Stimulated activated CD4-positive, alpha-beta T cell treated with anti-CD3 and anti-CD28 coated beads, Interleukin-12 subunit alpha, Interleukin-12 subunit beta, amount 100 ng/mL, for 4 hours (primary cell): ENCODE measurements at regions not wholly inside any gene's neighbourhood (a gene's known extent, or its start where the extent isn't known, plus 50 kb on each side); places are given as distances from the start of the nearest gene placed in this dataset.

Experiments
- DNase-seq: peaks from one replicate; pipeline ENCODE4 v3.0.0-alpha.2; 2020

DNA sequence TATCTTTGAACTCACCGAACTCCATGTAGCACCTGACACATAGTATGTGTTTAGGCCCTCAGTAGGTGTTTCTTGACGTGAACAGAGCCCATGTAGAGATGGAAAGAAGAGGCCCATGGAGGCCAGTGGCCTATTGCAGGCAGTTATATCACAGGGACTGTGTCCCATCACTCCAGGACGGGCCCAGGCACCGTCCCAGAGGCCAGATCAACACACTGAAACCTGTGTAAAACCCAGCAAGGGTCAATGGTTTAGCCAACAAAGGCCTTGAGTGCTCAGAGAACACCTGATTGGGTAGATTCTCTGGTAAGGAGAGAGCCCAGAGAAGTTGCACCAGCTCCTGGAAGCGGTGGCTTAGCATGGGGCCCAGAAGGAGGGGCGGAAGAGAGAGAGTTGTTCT lies 82.8 kb downstream of the INHBB start:
- no peak for DNase-seq

GRCh38 chr2:120429586-120430500 lies 83.9 kb downstream of the INHBB start:
- no peak for DNase-seq

DNA sequence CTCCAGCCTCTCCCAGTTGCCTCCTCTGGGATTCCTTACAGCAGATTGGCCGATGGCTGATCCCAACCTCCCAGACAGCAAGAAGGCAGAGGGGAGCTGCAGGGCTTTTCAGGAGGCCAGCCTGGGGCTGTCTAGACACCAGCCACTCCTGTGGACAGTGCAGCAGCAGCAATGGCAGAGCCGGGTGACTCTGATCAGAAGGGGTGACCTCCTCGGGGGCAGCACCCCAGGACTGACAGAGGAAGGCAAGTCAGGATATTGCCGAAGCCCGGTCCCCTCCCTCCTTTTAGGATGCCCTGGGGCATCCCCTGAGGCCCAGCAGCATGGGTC lies 84.5 kb downstream of the INHBB start:
- no peak for DNase-seq

DNA sequence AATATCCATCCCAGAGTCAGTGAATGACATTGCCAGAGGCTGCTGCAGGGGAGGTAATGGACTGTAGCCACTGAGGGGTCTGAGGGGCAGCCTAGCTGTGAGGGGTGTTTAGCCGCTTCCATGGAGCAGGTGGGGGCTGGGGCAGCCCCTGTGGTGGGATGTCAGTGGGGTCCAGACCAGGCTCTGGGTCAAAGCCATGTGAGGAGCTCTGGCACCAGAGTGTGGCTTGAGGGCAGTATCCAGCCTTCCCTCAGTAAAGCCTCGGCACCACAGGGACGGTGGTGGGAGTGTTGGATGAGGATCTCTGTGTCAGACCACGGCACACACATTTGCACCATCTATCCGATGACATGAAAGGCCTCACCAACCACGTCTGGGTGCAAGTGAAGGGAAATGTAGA lies 85.0 kb downstream of the INHBB start:
- DNase-seq, result no peak

DNA sequence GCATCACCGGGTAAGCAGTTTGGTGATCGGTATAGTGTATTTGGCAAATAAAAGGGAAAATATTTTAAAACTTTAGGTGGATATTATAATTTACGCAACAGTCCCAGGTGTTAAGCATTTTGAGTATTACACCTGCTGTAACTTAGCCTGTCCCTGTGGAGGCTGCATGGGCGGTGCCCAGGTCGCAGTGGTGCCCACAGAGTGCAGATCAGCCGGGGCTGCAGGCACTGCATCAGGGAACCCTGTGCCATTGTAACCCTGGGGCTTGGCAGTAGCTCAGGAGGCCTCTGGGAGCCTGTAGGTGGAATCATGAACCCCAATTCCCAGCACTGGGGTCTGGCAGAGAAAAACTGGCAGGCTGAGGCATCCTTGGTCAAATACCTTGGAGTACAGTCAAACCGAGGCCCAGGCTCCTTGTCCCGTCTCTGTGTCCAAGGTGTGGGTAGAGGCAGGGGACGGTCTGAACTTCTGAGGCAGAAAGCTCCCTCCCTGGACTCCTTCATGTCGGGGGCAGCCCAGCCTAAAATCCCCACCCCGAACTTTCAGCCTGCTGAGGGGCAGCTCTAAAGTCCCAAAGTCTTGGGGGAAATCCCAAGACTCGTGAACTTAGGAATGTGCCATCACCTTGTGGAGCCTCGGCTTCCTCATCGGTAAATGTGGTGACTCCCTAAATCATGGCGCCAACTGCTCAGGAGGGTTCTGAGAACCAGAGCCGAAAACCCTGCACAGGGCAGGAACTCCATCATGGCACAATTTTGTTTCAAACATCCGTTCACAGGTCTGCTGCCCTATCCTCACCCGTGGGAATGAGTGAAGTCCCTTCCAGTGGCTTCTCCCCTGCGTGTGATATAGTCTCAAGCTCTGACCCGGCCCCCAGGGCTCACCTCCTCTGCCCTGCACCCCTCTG lies 85.7 kb downstream of the INHBB start:
- DNase-seq, result no peak

DNA sequence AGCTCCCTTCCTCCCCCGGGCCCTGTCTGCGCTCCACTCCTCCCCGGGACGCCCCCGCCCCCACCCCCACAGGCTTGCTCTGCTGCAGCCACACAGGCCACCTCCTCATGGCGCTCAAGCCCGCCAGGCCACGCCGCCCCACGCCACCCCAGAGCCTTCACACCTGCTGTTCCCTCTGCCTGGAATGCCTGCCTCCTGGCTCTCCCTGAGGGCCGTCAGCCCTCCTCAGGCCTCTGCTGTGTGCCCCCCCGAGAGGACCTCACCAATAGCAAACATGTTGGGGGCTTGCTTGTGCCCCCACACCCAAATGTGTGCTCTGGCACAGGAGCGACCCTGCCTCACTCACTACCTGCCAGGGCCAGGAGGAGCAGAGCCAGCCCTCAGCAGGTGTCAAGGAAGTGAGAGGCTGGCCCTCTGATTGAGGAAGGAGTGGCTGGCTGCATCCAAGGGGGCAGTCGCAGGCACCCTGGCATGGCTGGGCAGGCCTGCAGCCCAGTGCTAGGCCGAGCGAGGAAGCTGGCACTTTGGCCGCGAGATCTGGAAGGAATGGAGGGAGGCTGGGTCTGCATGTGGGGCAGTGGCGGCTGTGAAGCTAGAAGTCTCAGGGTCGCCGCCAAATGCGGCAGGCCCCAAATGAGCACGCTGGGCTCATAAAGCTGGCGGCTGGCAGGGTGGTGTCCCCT lies 86.5 kb downstream of the INHBB start:
- DNase-seq, result no peak

- DNase-seq, result no peak
Measured at GRCh38 chr2:120432976-120433815, 87.3 kb downstream of the INHBB start.

DNA sequence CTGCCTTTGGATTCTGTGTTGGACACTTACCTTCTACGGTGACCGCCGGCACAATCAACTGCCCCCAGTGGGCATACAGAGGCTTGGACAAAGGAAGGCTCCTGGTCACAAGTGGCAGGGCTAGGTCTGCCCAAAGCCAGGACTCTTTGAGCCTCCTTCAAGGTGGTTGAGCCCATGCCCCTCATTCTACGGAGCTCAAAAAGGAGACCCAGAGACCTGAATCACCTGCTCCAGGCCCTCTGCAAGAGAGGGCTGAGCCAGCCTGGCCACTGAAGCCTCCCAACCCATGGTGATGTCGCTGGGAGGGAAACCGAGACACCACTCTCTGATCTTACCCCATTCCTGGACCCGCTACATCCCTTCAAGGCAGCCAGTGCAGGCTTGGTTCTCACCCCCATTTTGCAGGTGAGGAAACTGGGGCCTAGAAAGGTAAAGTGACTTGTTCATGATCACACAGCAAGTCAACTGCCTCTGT lies 87.9 kb downstream of the INHBB start:
- no peak for DNase-seq

DNA sequence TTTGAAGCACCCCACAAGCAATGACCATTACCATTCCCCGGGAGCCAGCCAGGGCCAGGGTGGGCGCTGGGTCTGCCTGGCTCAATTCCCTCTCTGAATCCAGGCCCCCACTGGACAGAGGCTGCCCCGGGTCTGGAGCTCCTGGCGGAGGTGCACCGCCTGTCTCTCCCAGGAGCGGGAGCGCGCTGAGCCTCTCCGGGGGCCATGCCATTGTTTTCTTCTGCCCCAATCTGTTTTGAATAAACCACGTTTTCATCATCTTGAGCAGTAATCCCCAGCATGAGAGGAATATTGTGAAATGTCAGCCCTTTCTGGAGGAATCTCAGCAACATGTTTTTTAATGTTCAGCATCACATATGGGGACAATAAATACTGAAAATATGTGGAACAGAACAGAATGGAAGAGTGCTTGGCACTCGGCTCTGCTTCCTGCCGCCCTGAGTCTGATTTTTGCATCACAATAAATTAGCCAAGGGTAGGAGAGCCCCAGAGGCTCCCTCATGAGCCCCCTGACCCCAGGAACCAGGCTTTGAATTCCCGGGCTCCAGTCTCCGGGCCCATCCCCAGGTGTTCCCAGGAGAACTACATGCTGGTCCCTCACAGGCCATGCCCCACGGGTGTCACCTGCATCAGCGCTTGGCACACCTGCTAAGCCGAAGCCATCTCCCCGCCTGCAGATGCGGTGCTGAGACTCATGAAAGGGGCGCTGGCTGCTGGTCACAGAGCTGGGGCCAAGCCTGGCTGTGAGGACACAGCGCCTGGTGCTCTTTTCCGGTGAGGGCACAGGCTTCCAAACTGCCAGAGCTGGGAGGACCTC lies 88.8 kb downstream of the INHBB start:
- no peak for DNase-seq

- no peak for DNase-seq
Measured at GRCh38 chr2:120435671-120436459, 89.9 kb downstream of the INHBB start.

- no peak for DNase-seq
Measured at GRCh38 chr2:120436460-120436739, 90.5 kb downstream of the INHBB start.

GRCh38 chr2:120436885-120437603 lies 91.1 kb downstream of the INHBB start:
- DNase-seq, result no peak

DNA sequence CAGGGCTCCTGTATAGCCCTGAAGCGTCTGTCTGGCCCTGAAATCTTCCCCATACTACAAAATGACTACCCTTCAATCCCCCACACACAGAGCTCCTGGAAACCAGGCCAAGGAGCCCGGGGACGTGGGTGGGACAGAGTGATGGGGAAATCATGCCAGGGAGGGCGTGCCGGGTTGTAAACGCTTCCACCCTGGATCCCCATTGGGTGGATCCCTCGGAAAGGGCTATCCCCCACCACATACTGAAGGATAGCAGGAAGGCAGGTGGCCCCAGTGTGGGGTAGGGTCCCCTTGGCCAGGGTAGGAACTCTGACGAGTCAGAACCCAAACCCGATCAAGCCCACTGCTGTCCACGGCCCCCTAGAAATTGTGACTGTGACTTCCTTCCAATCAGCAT lies 91.7 kb downstream of the INHBB start:
- DNase-seq, result no peak

GRCh38 chr2:120438301-120439066 lies 92.5 kb downstream of the INHBB start:
- DNase-seq, result no peak

DNA sequence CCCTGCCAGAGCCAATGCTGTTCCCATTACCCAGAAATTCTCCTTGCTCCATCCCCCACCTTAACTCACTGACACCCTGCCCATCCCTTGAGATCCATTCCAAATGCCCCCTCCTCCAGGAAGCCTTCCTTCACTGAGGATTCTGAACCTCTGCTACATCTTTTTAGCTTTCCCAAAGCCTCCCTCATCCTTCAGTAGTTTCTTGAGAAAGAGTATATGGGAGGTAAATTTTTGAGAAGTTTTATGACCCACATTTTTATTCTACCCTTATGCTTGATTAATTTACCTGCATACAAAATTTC lies 93.1 kb downstream of the INHBB start:
- DNase-seq, result no peak

DNA sequence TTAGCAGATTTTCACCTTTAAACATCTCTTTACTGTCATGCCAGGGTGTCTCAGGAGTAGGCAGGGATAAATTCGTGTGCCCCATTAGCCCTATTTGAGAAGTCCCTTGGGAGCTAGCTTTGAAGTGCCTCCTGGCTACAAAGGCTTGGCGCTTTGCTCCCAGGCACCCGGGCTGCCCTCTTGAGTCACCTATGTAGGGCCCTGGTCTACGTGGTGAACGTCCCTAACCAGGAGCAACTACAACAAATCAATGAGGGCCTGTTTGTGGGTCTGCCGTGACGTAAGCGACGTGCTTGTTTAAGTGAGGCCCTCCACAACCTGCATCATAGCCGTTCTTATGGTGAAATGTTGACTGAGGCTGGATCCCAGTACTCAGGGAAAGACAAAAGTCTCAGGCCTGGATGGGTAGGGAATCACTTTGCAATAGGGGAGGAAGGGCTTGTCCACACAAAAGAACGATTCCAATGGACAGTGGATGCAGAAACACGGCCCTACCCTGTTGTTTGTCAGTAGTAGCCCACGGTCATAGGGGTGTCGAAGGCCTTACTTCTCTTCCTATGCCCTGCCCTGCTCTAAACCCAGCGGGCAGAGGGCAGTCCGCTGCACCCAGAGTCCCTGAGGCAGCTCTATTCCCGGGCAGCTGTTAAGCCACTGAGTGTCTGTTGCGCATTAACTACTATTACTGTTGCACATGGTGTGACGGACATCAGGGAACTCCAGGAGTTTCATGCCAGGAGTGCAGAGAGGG lies 93.9 kb downstream of the INHBB start:
- no peak for DNase-seq

DNA sequence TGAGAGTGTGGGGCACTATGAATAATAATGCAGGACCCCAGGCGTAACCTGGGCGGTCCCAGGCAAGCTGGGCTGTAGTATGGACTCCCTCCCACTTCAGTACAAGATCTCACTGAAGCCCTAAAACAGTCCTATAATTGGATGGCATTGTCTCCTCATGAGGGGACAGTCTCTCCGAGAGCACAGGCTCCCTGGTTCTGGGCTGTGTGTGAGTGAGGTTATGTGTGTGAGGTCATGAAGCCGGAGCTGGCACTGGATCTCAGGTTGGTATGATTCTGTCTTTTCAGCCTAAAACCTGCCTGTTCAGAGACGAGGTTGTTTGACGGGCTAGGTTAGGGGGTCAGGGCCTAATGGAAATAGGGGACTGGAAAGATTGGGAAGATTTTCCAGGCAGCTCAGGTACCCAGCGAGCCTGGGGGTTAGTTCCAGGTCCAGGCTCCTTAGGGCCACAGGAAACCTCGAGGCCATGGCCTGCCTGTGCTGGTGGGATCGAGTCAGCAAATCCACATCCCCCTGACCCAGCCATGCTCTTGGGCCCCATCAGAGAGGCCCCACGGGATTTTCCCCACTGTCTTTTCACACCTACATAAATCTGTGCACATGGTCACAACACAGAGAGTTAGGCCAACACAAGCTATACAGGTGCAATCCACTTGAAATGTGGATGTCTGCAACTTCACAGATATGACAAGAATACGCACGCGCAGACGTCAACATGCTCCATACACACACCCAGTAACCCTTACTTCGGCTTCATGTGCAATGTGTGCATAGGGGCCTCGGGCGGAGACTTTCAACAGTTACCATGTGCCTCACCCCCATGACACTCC lies 94.8 kb downstream of the INHBB start:
- DNase-seq, result no peak

DNA sequence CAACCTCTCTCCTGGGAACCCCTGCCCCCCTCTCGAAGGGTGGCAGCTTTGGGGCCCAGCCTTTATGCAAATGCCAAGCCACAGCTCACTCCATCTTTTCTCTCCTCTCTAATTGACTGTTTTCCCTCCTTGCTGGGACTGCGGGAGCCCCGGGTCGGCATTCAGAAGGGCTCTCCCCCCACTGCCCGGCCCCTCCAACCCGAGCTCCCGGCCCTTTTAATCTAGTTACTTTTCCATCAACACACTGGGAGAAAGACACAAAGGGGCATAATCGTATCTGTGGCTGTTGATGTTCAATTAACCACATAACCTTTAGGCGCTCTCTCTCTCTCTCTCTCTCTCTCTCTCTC lies 95.4 kb downstream of the INHBB start:
- no peak for DNase-seq
